ENCODE measurements at regions not wholly inside any gene's neighbourhood (a gene's known extent, or its start where the extent isn't known, plus 50 kb on each side); places are given as distances from the start of the nearest gene placed in this dataset.
A peak's percentile ranks its signal among the peaks of the same experiment; 100 is the strongest.

GRCh38 chr3:159821110-159821509 is 167.5 kb upstream of the IL12A start:
- Histone ChIP-seq H3K36me3 (no peaks in the 10 kb centered on the region), H3K4me3 (no peak overlapping the region), H3K9me3 (no peaks in the 10 kb centered on the region), H3K27ac (no peak overlapping the region), H3K4me1 (peaks cover 5 to 24% of the 10 kb centered on the region in 2 donors), H3K27me3 (no peaks in the 10 kb centered on the region)
- TF ChIP-seq CTCF (IDR thresholded peaks at IDR 0.05): no peak
- intact Hi-C loops (cut with DNase I): no loop called here
- DNase-seq (ENCODE audit: low spot score in 2 of 2): no peak

- TF ChIP-seq CTCF (IDR thresholded peaks at IDR 0.05): no peak
- Histone ChIP-seq H3K27ac (no peak overlapping the region), H3K4me3 (no peak overlapping the region), H3K36me3 (no peaks in the 10 kb centered on the region), H3K4me1 (peaks cover 5 to 24% of the 10 kb centered on the region in 2 donors), H3K9me3 (no peaks in the 10 kb centered on the region), H3K27me3 (no peaks in the 10 kb centered on the region)
- intact Hi-C loops (cut with DNase I): no loop called here
- DNase-seq (ENCODE audit: low spot score in 2 of 2): no peak
These were observed 166.9 kb upstream of the IL12A start for GRCh38 chr3:159821736-159822135.

GRCh38 chr3:159823780-159824179 is 164.9 kb upstream of the IL12A start:
- H3K27ac ChIP-seq: no peak overlapping the region
- H3K4me3 ChIP-seq: no peak overlapping the region
- H3K36me3 ChIP-seq: no peaks in the 10 kb centered on the region
- no peaks in the 10 kb centered on the region for H3K27me3 ChIP-seq
- no peaks in the 10 kb centered on the region for H3K9me3 ChIP-seq
- H3K4me1 ChIP-seq: peaks cover 5 to 22% of the 10 kb centered on the region in 2 donors
- TF ChIP-seq CTCF (IDR thresholded peaks at IDR 0.05): no peak
- DNase-seq (ENCODE audit: low spot score in 2 of 2): no peak
- intact Hi-C loops (cut with DNase I): no loop called here

GRCh38 chr3:159824333-159824732 is 164.3 kb upstream of the IL12A start:
- H3K4me3 ChIP-seq: no peak overlapping the region
- TF ChIP-seq CTCF (IDR thresholded peaks at IDR 0.05): no peak
- intact Hi-C loops (cut with DNase I): no loop called here
- H3K4me1 ChIP-seq: peaks cover 5 to 22% of the 10 kb centered on the region in 2 donors
- H3K9me3 ChIP-seq: no peaks in the 10 kb centered on the region
- no peaks in the 10 kb centered on the region for H3K27me3 ChIP-seq
- H3K27ac ChIP-seq: peak overlapping the region in 1 of 2 donors; percentile 8
- no peaks in the 10 kb centered on the region for H3K36me3 ChIP-seq
- DNase-seq (ENCODE audit: low spot score in 2 of 2): no peak

- no peak overlapping the region for H3K27ac ChIP-seq
- no peaks in the 10 kb centered on the region for H3K27me3 ChIP-seq
- intact Hi-C loops (cut with DNase I): loop anchor here (5.0 kb wide), 2 partner anchors 57 to 182 kb away; no protein-coding TSS in a partner anchor
- no peaks in the 10 kb centered on the region for H3K36me3 ChIP-seq
- H3K4me1 ChIP-seq: peaks cover 5 to 26% of the 10 kb centered on the region in 2 donors
- DNase-seq (ENCODE audit: low spot score in 2 of 2): no peak
- H3K9me3 ChIP-seq: no peaks in the 10 kb centered on the region
- H3K4me3 ChIP-seq: no peak overlapping the region
- no peak for TF ChIP-seq CTCF (IDR thresholded peaks at IDR 0.05)
These were observed 163.3 kb upstream of the IL12A start for GRCh38 chr3:159825216-159825854.
